ENCODE measurements at regions not wholly inside any gene's neighbourhood (a gene's known extent, or its start where the extent isn't known, plus 50 kb on each side); places are given as distances from the start of the nearest gene placed in this dataset.

- no peak for TF ChIP-seq SNAPC5 (CRISPR knock-in tag; IDR thresholded peaks at IDR 0.05; ENCODE audit: borderline replicate concordance)
- no peak for TF ChIP-seq ZNF709 (CRISPR knock-in tag; IDR thresholded peaks at IDR 0.05)
- TF ChIP-seq TEAD2 (CRISPR knock-in tag; IDR thresholded peaks at IDR 0.05): no peak
- no peak for TF ChIP-seq ZNF788 (CRISPR knock-in tag; IDR thresholded peaks at IDR 0.05; ENCODE audit: borderline replicate concordance)
- TF ChIP-seq ZNF639 (CRISPR knock-in tag; conservative IDR thresholded peaks at IDR 0.05): no peak
These were observed 135.9 kb downstream of the JCAD start (continued) for GRCh38 chr10:29923416-29923965.

GRCh38 chr10:29922892-29923291 is 136.5 kb downstream of the JCAD start:
- no peaks in the 10 kb centered on the region for H4K20me1 ChIP-seq (ENCODE audit: insufficient read depth, low read length)
- H3K4me3 ChIP-seq (replicated peaks in 1 of 3; ENCODE audit: insufficient read depth in 1 of 3, low read depth in 2 of 3, low read length in 3 of 3): no peak overlapping the region
- H3K4me1 ChIP-seq (ENCODE audit: insufficient read depth, low read length): no peaks in the 10 kb centered on the region
- in situ Hi-C loops (cut with HindIII; ENCODE audit: extremely low pct_ligation_motif_present, low pct_unique_long_range_greater_than_20kb) (no loop called here), intact Hi-C loops (cut with micrococcal nuclease; ENCODE audit: unreplicated experiment) (no loop called here)
- no peaks in the 10 kb centered on the region for H3K9me3 ChIP-seq (ENCODE audit: low read length)
- ChIA-PET POLR2A (no interaction called here), CTCF (ENCODE audit: low intra/inter-chr PET ratio, low total read pairs) (no interaction called here)
- H3K27ac ChIP-seq (ENCODE audit: extremely low read length, insufficient read depth, low read length): no peak overlapping the region
- WGBS (ENCODE audit: low lambda C conversion rate): 23% methylated on average over 4 of the region's 4 CpGs
- no TSS peak for BruUV-seq (replicated peaks)
- DNase-seq (ENCODE audit: low spot score): no peak
- no peaks in the 10 kb centered on the region for H3K36me3 ChIP-seq (replicated peaks in 1 of 2; ENCODE audit: control insufficient read depth in 1 of 2, insufficient read depth in 2 of 2, low read length in 2 of 2)
- no peak for ATAC-seq
- peaks cover 0 to 12% of the 10 kb centered on the region in 2 experiments; a peak in 3 of 5 replicates for H3K27me3 ChIP-seq (ENCODE audit: control insufficient read depth in 1 of 2, insufficient read depth in 2 of 2, low read length in 2 of 2)
- H3K79me2 ChIP-seq (ENCODE audit: insufficient read depth, low read length): no peaks in the 10 kb centered on the region
- H3K9ac ChIP-seq (ENCODE audit: insufficient read depth, low read depth, low read length): no peak overlapping the region
- no peak for FAIRE-seq
- H3K4me2 ChIP-seq (ENCODE audit: low read depth, low read length): no peak overlapping the region
- H2AFZ ChIP-seq (ENCODE audit: low read length): no peak overlapping the region
- TF ChIP-seq BRF2 (CRISPR knock-in tag; IDR thresholded peaks at IDR 0.05): no peak
- no peak for TF ChIP-seq TARDBP (CRISPR knock-in tag; IDR thresholded peaks at IDR 0.05)
- TF ChIP-seq ZSCAN20 (CRISPR knock-in tag; IDR thresholded peaks at IDR 0.05; ENCODE audit: borderline replicate concordance): no peak
- no peak for TF ChIP-seq TFE3 (CRISPR knock-in tag; IDR thresholded peaks at IDR 0.05)
- no peak for TF ChIP-seq FOXK1 (CRISPR knock-in tag; IDR thresholded peaks at IDR 0.05; ENCODE audit: borderline replicate concordance, low read depth)
- no peak for TF ChIP-seq SETDB1 (CRISPR knock-in tag; IDR thresholded peaks at IDR 0.05; ENCODE audit: borderline replicate concordance)
- no peak for TF ChIP-seq CCAR2 (optimal IDR thresholded peaks at IDR 0.05; ENCODE audit: low read depth, low read length)
